HK-2 (cell line): ENCODE measurements at regions not wholly inside any gene's neighbourhood (a gene's known extent, or its start where the extent isn't known, plus 50 kb on each side); places are given as distances from the start of the nearest gene placed in this dataset.

ENCODE experiments used
- DNase-seq: peaks from one replicate; pipeline ENCODE4 v3.0.0-alpha.2; 2018; ENCODE audit not compliant: unreplicated experiment

GRCh38 chr1:87437663-87438295, 109.1 kb downstream of the LMO4 start:
- no peak for DNase-seq

DNA sequence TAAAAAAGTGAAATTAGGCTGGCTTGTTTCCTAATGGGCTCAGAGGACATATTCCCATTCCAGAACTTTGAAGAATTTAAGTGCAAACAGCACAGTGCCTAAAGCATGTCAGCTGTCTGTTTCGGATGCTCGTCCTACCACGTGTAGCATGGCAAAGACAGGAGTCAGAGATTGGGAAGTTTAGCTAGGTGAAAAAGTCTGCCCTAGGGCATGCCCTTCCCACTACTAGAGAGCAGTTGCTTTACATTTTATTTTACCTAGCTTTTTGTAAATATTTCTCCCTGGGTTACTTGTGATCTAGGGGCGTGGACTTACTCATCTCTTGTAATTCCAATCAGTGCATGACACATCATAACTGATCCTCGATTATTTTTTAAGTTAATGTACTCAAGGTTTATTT, 111.1 kb downstream of the LMO4 start:
- DNase-seq = no peak

DNA sequence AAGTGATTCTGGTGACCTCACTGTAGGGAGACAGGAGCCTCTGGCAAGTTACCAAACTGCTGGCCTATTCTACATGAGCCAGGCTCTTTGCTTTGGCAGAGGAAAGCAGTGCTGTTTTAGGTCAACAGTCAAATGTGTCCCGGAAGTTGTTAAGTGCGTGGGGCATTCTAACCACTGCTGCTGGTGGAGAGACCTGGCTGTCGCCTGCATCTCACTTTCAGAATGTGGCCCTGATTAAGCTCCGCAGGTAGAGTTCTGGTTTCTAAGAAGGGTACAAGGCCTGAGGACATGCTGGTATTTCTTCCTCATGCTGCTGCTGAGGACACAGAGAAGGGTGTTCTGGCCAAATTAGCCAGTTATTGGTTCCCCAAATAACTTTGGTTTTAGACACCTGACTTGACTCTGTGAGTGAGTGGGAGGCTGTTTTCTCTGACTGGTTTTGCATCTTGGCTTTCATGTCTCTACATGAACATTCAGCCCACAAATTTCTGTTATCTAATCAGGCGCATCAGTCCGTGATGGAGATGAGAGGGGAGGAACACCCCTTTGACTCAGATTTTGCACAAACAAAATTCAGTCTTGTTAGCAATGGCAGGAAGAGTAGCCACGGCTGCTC, 120.8 kb downstream of the LMO4 start:
- DNase-seq = no peak

GRCh38 chr1:87450136-87450535, 121.5 kb downstream of the LMO4 start:
- DNase-seq = no peak

- DNase-seq = no peak
These were observed 122.0 kb downstream of the LMO4 start for GRCh38 chr1:87450615-87451209.

GRCh38 chr1:87451229-87451920, 122.7 kb downstream of the LMO4 start:
- DNase-seq = no peak

DNA sequence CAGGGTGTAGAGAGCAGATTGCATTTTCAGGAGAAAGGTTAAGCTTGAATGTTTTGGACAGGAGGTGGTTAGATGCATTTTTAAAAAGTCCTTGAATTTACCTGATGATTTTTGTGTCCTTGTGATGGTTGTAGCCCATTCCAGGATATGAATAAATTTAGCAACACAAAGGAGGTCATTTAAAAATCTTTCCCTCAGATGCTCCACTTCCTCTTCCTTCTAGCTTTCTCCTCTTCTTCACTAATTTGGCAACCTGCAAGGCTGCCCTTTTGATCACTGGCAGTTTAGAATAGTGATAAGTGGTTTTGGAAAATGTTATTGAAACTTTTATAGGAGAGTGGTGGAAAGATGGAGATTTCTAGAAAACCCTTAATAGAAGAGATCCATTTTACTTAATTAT, 124.0 kb downstream of the LMO4 start:
- no peak for DNase-seq

DNA sequence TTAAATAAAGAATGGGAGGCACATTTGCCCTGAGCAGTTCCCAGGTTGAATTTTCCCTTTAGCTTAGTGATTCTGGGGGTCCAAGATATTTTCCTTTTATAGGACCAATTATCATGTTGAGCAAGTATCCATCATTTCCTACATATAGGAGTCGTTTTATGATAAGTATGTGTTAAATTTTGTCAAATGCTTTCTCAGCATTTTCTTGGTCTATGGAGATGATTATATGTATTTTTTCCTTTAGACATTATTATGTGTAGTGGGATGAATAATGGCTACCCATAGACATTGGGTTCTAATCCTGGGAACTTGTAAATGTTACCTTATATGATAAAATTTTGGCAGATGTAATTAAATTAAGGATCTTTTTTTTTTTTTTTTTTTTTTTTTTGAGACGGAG, 128.7 kb downstream of the LMO4 start:
- no peak for DNase-seq

- no peak for DNase-seq
These were observed 134.2 kb downstream of the LMO4 start for GRCh38 chr1:87462894-87463293.

DNA sequence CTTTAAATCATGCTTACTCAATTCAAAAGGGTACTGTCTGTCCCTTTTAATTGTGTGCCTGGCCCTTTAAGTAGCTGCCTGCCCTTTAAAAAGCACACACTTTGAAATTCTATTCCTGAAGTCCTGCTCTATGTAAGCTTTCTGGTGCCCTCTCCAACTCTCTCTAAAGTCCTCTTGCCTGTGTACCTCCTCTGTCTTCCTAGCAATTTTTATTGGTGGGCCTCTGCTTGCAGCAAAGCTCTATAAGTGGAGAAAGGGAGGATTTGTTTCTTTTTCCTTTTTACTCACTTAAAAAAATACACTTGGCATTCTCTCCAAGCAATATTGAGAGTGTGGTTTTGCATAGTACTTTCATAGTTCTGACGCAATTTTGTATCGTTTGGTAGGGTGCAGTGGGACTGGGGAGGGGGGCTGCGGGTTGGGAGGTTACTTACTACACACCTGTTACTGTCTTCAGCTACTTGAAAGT, 135.4 kb downstream of the LMO4 start:
- no peak for DNase-seq

- no peak for DNase-seq
These were observed 137.9 kb downstream of the LMO4 start for GRCh38 chr1:87466621-87467020.

GRCh38 chr1:87472716-87473115, 144.0 kb downstream of the LMO4 start:
- DNase-seq = no peak

DNA sequence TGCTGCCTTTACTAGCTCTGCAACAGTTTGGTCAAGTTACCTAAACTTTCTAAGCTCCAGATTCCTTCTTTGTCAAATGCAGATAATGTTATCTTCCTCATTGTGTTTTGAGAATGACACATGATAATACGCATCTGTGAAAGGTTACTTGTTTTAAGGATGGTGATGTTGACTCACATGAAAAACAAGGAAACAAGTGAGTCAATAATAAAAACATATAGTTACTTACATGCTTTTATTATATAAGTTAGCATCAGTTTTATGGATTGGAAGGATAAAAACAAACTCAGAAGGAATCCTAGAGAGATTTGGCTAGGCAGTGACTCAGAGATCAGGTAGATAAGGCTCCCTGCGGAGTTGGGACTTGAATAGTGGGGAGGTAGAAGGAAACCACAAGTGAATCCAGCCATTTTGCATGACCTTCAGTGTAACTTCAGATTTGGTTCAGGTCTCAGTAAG, 144.6 kb downstream of the LMO4 start:
- no peak for DNase-seq

- no peak for DNase-seq
These were observed 145.4 kb downstream of the LMO4 start for GRCh38 chr1:87474098-87474497.

- DNase-seq = peak; percentile 8
These were observed 149.6 kb downstream of the LMO4 start for GRCh38 chr1:87478231-87478630.

- no peak for DNase-seq
These were observed 166.5 kb downstream of the LMO4 start for GRCh38 chr1:87495147-87495546.

GRCh38 chr1:87495870-87496269, 167.2 kb downstream of the LMO4 start:
- no peak for DNase-seq

DNA sequence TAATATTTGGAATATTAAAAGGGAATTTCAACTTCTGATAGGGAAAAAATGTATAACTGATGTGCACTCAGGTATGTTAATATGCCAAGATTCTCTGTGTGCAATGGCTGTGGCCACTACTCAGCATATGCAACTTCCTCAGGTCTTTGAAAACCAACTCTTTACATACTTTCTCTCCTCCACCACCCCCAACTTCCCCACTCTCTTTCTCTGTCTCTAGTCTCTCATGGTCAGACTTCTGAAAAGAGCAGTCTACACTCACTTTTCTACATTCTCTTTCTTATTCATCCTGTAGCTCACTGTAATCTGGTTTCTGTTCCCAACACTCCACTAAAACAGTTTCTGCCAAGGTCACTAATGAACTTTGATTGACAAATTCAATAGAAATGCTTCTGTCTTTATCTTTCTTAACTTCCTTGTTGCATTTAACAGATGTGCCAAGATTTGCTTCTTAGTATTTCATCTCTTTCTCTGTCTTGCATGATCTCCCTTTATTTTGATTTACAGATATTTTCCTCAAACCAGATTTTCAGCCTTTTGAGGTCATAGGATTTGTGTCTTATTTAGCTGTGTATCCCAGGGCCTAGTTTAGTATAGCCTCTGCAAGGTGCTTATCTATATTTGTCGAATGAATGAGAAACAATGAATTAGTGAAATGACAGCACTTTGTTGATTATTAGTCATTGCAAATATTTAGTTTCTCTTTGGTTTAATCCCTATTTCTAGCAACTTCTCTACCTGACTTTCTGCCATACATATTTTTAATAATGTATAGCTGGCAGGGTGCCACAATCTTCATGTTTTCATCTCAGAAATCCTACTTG, 168.9 kb downstream of the LMO4 start:
- DNase-seq = no peak

- no peak for DNase-seq
These were observed 173.1 kb downstream of the LMO4 start for GRCh38 chr1:87501738-87502137.

GRCh38 chr1:87505391-87505983, 176.8 kb downstream of the LMO4 start:
- no peak for DNase-seq

DNA sequence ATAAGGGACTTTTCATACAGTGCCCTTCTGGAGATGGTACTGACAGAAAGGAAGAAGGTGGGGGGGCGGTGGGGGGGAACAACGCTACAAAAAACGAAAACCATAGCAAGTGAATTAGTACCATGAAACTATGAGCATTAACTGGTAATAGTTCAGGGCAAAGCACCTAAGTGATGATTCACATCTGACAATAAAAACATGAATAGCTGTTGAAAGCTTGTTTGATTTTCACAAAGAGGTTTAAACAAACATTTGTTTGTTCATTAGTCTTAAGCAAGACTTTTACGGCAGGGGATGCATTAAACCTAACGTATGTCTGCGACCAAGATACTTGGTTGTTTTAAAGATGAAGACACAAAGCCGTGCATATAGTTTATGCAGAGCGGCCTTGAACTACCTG, 177.5 kb downstream of the LMO4 start:
- no peak for DNase-seq
